K562 (cell line): ENCODE measurements at regions not wholly inside any gene's neighbourhood (a gene's known extent, or its start where the extent isn't known, plus 50 kb on each side); places are given as distances from the start of the nearest gene placed in this dataset.

Experiments
- ATAC-seq: fragments of 200-7000 bp; cut with Tn5 transposase; 3 replicates; pipeline ENCODE4 v1.9.1; 2020; ENCODE audit warnings: moderate library complexity
- BruUV-seq: library from RNA; stranded (reverse); fragments of 400-500 nt; replicated peaks from 2 replicates; lab custom pipeline; 2021; lab: Mats Ljungman, UMichigan
- CTCF ChIA-PET: fragments of 300-600 bp; formaldehyde crosslinking; extraction: SDS; loops from one replicate; lab custom pipeline; 2021; ENCODE audit warnings: low intra/inter-chr PET ratio; lab: Yijun Ruan, JAX
- POLR2A ChIA-PET: fragments of 300-600, 350-650 bp; sonication (Branson Sonifier 250); formaldehyde crosslinking; extraction: SDS; loops from one replicate; lab custom pipeline; 2021; ENCODE audit warnings: antibody characterized with exemption, inconsistent platforms; lab: Yijun Ruan, JAX
- DNase-seq, 4 experiments: peaks; one replicate each; pipeline versions ENCODE4 v3.0.0 to v3.0.0-alpha.2; 2011 to 2018; ENCODE audit warnings: low spot score in 3 of 4, mixed read lengths in 3 of 4; ENCODE audit errors: extremely low read depth in 1 of 4
- FAIRE-seq: peaks from 2 replicates; lab custom pipeline; 2011; peaks lifted over from hg19 to GRCh38; lab: Jason Lieb, UNC
- H2AFZ ChIP-seq: 2 replicates; pipeline ENCODE4 v1.6.0; 2011; ENCODE audit warnings: low read depth, low read length, control low read depth, inconsistent platforms
- H3K27ac ChIP-seq: fragments of 200-600 bp; 3 replicates; pipeline ENCODE4 v1.8.0; 2011; ENCODE audit warnings: low read depth, mild to moderate bottlenecking, control low read depth, inconsistent platforms, low read length, moderate library complexity, mixed read lengths; ENCODE audit errors: extremely low read depth
- H3K27me3 ChIP-seq, 2 experiments: fragments of 300-600 bp in 1 of 2; 2 replicates in 1 of 2; 3 replicates in 1 of 2; pipeline versions ENCODE4 v1.6.0 to v1.8.0; 2011; ENCODE audit warnings: inconsistent platforms in 2 of 2, low read length in 2 of 2, mild to moderate bottlenecking in 1 of 2, mixed read lengths in 1 of 2, moderate library complexity in 1 of 2; ENCODE audit not compliant: control insufficient read depth in 2 of 2, insufficient read depth in 2 of 2
- H3K36me3 ChIP-seq: fragments of 300-600 bp; 3 replicates; pipeline ENCODE4 v1.8.0; 2011; ENCODE audit warnings: mild to moderate bottlenecking, low read length, inconsistent platforms; ENCODE audit not compliant: control insufficient read depth, insufficient read depth
- H3K4me1 ChIP-seq, 2 experiments: fragments of 200-600 bp in 1 of 2; replicated peaks in 1 of 2; 2 replicates in 1 of 2; 3 replicates in 1 of 2; pipeline versions ENCODE4 v1.5.1 to v1.8.0; 2011; ENCODE audit warnings: inconsistent platforms in 2 of 2, low read length in 2 of 2, mild to moderate bottlenecking in 1 of 2, mixed read lengths in 1 of 2, moderate library complexity in 1 of 2; ENCODE audit not compliant: control insufficient read depth in 2 of 2, insufficient read depth in 2 of 2
- H3K4me2 ChIP-seq: 2 replicates; pipeline ENCODE4 v1.6.1; 2011; ENCODE audit warnings: low read length, control low read depth, inconsistent platforms, mixed read lengths; ENCODE audit not compliant: insufficient read depth
- H3K4me3 ChIP-seq: fragments of 200-600 bp; sonication (generic), shearing (Covaris generic); 2 replicates; pipeline ENCODE4 v1.5.1; 2016; ENCODE audit warnings: control low read depth, inconsistent platforms
- H3K79me2 ChIP-seq: fragments of 200-600 bp; 3 replicates; pipeline ENCODE4 v1.8.0; 2011; ENCODE audit warnings: low read length, inconsistent platforms; ENCODE audit not compliant: control insufficient read depth, insufficient read depth
- H3K9ac ChIP-seq, 2 experiments: 2 replicates each; pipeline versions ENCODE4 v1.6.0 to v1.6.1; 2011; ENCODE audit warnings: low read depth in 2 of 2, low read length in 2 of 2, control low read depth in 1 of 2, inconsistent platforms in 1 of 2, mild to moderate bottlenecking in 1 of 2, mixed read lengths in 1 of 2; ENCODE audit not compliant: insufficient read depth in 1 of 2
- H3K9me1 ChIP-seq: one replicate; pipeline ENCODE4 v1.6.0; 2011; ENCODE audit warnings: inconsistent platforms, mild to moderate bottlenecking, low read length, moderate library complexity; ENCODE audit not compliant: control insufficient read depth, insufficient read depth
- H3K9me3 ChIP-seq: replicated peaks from 2 replicates; pipeline ENCODE4 v1.5.1; 2011; ENCODE audit warnings: low read depth, low read length, inconsistent platforms; ENCODE audit not compliant: control insufficient read depth, insufficient read depth
- H4K20me1 ChIP-seq: replicated peaks from 2 replicates; pipeline ENCODE4 v1.6.1; 2011; ENCODE audit warnings: low read length, inconsistent platforms, mixed read lengths; ENCODE audit not compliant: control insufficient read depth, insufficient read depth
- CBX1 ChIP-seq: sonication (generic); IDR thresholded peaks from 2 replicates; pipeline ENCODE4 v1.6.1; 2016; ENCODE audit warnings: antibody characterized with exemption, low read depth, mild to moderate bottlenecking
- CREB1 ChIP-seq, 2 experiments: sonication (generic) in 1 of 2; formaldehyde crosslinking in 1 of 2; IDR thresholded peaks; 2 replicates each; pipeline versions ENCODE4 v1.6.1 to v1.8.0; 2012 to 2022; ENCODE audit warnings: inconsistent platforms in 1 of 2, mild to moderate bottlenecking in 1 of 2, missing genetic modification reagents in 1 of 2, moderate library complexity in 1 of 2
- CREM ChIP-seq: IDR thresholded peaks from 2 replicates; pipeline ENCODE4 v1.6.1; 2014; ENCODE audit warnings: antibody characterized with exemption, low read depth
- DIDO1 ChIP-seq: fragments of 450-650 bp; IDR thresholded peaks from 2 replicates; pipeline ENCODE4 v1.6.1; 2016; ENCODE audit warnings: low read depth, missing biosample characterization, missing genetic modification characterization
- ETV1 ChIP-seq: fragments of 450-650 bp; conservative IDR thresholded peaks from 2 replicates; pipeline ENCODE4 v1.6.1; 2016; ENCODE audit warnings: missing genetic modification characterization, control low read depth, low read depth, missing compliant biosample characterization
- FOXK2 ChIP-seq, 2 experiments: fragments of 450-650 bp; IDR thresholded peaks in 1 of 2; conservative IDR thresholded peaks in 1 of 2; 2 replicates each; pipeline ENCODE4 v1.6.1; 2016; ENCODE audit warnings: low read depth in 2 of 2, mild to moderate bottlenecking in 1 of 2
- KDM2B ChIP-seq: fragments of 250-450 bp; sonication (Bioruptor Pico); IDR thresholded peaks from 2 replicates; pipeline ENCODE4 v1.8.0; 2021; ENCODE audit warnings: mild to moderate bottlenecking, moderate library complexity
- NEUROD1 ChIP-seq: fragments of 150-350 bp; IDR thresholded peaks from 2 replicates; pipeline ENCODE4 v1.6.1; 2014; ENCODE audit warnings: borderline replicate concordance, low read length, low read depth; ENCODE audit not compliant: partially characterized antibody
- NONO ChIP-seq, 2 experiments: fragments of 200-400 bp in 1 of 2; fragments of 450-650 bp in 1 of 2; formaldehyde crosslinking in 1 of 2; IDR thresholded peaks; 2 replicates each; pipeline ENCODE4 v1.6.1; 2017; ENCODE audit warnings: low read depth in 2 of 2, mild to moderate bottlenecking in 2 of 2, moderate library complexity in 2 of 2, low read length in 1 of 2
- NR1H2 ChIP-seq: sonication (generic); formaldehyde crosslinking; IDR thresholded peaks from 2 replicates; pipeline ENCODE4 v1.4.0; 2020; ENCODE audit warnings: mild to moderate bottlenecking, missing genetic modification reagents
- NUFIP1 ChIP-seq: fragments of 450-650 bp; IDR thresholded peaks from 2 replicates; pipeline ENCODE4 v1.6.1; 2018; ENCODE audit not compliant: partially characterized antibody
- PHF8 ChIP-seq: fragments of 200-600 bp; sonication (generic); IDR thresholded peaks from 2 replicates; pipeline ENCODE4 v1.6.1; 2012; ENCODE audit warnings: mixed run types, mild to moderate bottlenecking, inconsistent platforms, low read length, moderate library complexity, borderline replicate concordance
- PML ChIP-seq: IDR thresholded peaks from 2 replicates; pipeline ENCODE4 v1.6.1; 2012; ENCODE audit warnings: low read length, inconsistent platforms
- SIRT6 ChIP-seq: IDR thresholded peaks from one replicate; pipeline ENCODE4 v1.6.1; 2012; ENCODE audit warnings: low read depth, mild to moderate bottlenecking, control low read depth, inconsistent platforms, low read length, moderate library complexity
- ZNF12 ChIP-seq: sonication (generic); formaldehyde crosslinking; IDR thresholded peaks from 2 replicates; pipeline ENCODE4 v1.4.0; 2020; ENCODE audit warnings: mild to moderate bottlenecking, missing genetic modification reagents
- ZNF212 ChIP-seq: fragments of 450-650 bp; formaldehyde crosslinking; IDR thresholded peaks from 2 replicates; pipeline ENCODE4 v1.4.0; 2020; ENCODE audit warnings: mild to moderate bottlenecking
- ZNF644 ChIP-seq: fragments of 200-800 bp; sonication (Bioruptor generic); IDR thresholded peaks from 2 replicates; pipeline ENCODE4 v1.6.1; 2016; ENCODE audit warnings: low read depth, missing genetic modification characterization, missing compliant biosample characterization
- WGBS: fragments of 100-300 bp; shearing (Covaris generic); methylation state at CpG from one replicate; pipeline ENCODE4 v1.1.6; 2016; ENCODE audit warnings: low coverage, mixed read lengths; ENCODE audit not compliant: insufficient coverage; ENCODE audit errors: missing lambda C conversion rate; 5-methylcytosine and 5-hydroxymethylcytosine counted together
- in situ Hi-C: fragments of 300-500 bp; cut with MboI; formaldehyde crosslinking; loops from 4 replicates; pipeline ENCODE4 v1.15.0; 2018; ENCODE audit warnings: inconsistent platforms, mixed read lengths
- intact Hi-C: fragments of 100-400 bp; cut with micrococcal nuclease; formaldehyde crosslinking; loops from 2 replicates; pipeline ENCODE4 v1.14.2; 2022
- TF ChIP-seq, protein P1 (sequence below): sonication (generic); formaldehyde crosslinking; IDR thresholded peaks from 2 replicates; pipeline ENCODE4 v1.8.1; 2022; ENCODE audit warnings: missing genetic modification reagents
- TF ChIP-seq, protein P2 (sequence below), 2 experiments: fragments of 200-800 bp in 1 of 2; sonication (Bioruptor generic) in 1 of 2; sonication (generic) in 1 of 2; formaldehyde crosslinking in 1 of 2; IDR thresholded peaks in 1 of 2; conservative IDR thresholded peaks in 1 of 2; 2 replicates each; pipeline versions ENCODE4 v1.5.0 to v1.6.1; 2016 to 2020; ENCODE audit warnings: missing compliant biosample characterization in 1 of 2, missing genetic modification characterization in 1 of 2, missing genetic modification reagents in 1 of 2

DNA sequence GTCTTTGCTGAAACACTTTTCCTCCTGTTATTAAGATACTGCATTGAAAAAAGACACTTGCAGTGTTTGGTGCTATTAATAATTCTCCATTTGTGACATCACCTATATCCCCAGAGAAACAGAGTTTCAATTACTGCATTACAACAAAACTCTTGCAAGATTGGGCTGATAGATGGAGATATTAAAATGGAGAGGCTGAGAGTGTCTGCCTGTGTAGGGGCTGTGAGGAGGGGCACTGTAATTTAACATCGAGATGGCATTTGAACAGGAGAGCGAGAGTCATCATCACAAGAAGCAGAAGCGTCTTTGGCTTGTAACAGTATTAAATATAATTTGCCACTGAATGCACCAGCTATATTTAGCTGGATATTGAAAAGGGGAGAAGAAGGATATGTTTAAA is 316.5 kb downstream of the CDH26 start (continued):
- TF ChIP-seq, protein P1, sequence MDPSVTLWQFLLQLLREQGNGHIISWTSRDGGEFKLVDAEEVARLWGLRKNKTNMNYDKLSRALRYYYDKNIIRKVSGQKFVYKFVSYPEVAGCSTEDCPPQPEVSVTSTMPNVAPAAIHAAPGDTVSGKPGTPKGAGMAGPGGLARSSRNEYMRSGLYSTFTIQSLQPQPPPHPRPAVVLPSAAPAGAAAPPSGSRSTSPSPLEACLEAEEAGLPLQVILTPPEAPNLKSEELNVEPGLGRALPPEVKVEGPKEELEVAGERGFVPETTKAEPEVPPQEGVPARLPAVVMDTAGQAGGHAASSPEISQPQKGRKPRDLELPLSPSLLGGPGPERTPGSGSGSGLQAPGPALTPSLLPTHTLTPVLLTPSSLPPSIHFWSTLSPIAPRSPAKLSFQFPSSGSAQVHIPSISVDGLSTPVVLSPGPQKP (CRISPR knock-in tag), result no peak

DNA sequence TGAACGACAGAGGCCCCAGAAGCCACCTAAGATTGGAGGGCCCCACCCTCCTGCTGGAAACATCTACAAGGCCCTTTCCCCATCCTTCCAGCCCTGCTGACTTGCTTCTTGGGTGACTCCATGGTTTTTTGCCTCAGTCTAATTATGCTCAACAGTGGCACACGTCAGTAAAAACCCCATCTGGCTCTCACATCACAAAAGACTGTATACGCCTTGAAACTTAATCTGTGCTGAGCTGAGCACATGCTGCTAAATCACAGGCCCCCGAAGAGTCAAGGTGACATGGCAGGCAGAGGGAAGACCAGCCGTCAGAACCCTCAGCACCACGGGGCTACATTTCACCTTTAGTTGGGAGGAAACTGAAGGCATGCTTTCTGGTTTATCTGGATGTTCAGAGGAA is 323.1 kb downstream of the CDH26 start:
- Histone ChIP-seq H3K36me3 (no peaks in the 10 kb centered on the region), H3K4me3 (no peak overlapping the region), H3K9me1 (no peaks in the 10 kb centered on the region), H3K4me1 (no peaks in the 10 kb centered on the region), H2AFZ (no peak overlapping the region), H4K20me1 (no peaks in the 10 kb centered on the region), H3K4me2 (no peak overlapping the region), H3K9me3 (no peaks in the 10 kb centered on the region), H3K9ac (no peak overlapping the region), H3K79me2 (no peaks in the 10 kb centered on the region), H3K27me3 (no peaks in the 10 kb centered on the region), H3K27ac (no peak overlapping the region)
- ATAC-seq (no peak), FAIRE-seq (no peak), DNase-seq (no peak)
- intact Hi-C loops (no loop called here), in situ Hi-C loops (no loop called here)
- BruUV-seq, result no TSS peak
- 0% methylated on average over 6 of the region's 6 CpGs for WGBS
- POLR2A ChIA-PET, result no interaction called here
- CTCF ChIA-PET, result no interaction called here
- TF ChIP-seq ZNF12 (no peak), CREB1 (IDR thresholded peaks at IDR 0.05) (no peak), CREB1 (CRISPR knock-in tag; IDR thresholded peaks at IDR 0.05) (no peak), FOXK2 (conservative IDR thresholded peaks at IDR 0.05 in 1 of 2, IDR thresholded peaks at IDR 0.05 in 1 of 2; ENCODE audit: low read depth in 2 of 2) (no peak), NEUROD1 (no peak), PHF8 (no peak), CREM (no peak), CBX1 (no peak), ZNF644 (tag) (no peak), SIRT6 (no peak), ZNF212 (CRISPR knock-in tag) (no peak), PML (no peak), DIDO1 (no peak), ETV1 (tag) (no peak), NONO (IDR thresholded peaks at IDR 0.05; ENCODE audit: low read depth in 2 of 2, low read length in 1 of 2) (no peak), NR1H2 (no peak), NUFIP1 (no peak), KDM2B (CRISPR knock-in tag) (no peak)
- TF ChIP-seq, protein P2, sequence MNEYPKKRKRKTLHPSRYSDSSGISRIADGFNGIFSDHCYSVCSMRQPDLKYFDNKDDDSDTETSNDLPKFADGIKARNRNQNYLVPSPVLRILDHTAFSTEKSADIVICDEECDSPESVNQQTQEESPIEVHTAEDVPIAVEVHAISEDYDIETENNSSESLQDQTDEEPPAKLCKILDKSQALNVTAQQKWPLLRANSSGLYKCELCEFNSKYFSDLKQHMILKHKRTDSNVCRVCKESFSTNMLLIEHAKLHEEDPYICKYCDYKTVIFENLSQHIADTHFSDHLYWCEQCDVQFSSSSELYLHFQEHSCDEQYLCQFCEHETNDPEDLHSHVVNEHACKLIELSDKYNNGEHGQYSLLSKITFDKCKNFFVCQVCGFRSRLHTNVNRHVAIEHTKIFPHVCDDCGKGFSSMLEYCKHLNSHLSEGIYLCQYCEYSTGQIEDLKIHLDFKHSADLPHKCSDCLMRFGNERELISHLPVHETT (CRISPR knock-in tag; conservative IDR thresholded peaks at IDR 0.05 in 1 of 2, IDR thresholded peaks at IDR 0.05 in 1 of 2), result no peak
